MCF 10A (cell line): ENCODE measurements at regions not wholly inside any gene's neighbourhood (a gene's known extent, or its start where the extent isn't known, plus 50 kb on each side); places are given as distances from the start of the nearest gene placed in this dataset.
A peak's percentile ranks its signal among the peaks of the same experiment; 100 is the strongest.

Experiments used
- BruUV-seq: library from RNA; stranded (reverse); fragments of 400-500 nt; replicated peaks from 2 replicates; lab custom pipeline; 2021; lab: Mats Ljungman, UMichigan
- CTCF ChIA-PET: fragments of 300-600 bp; sonication (Branson Sonifier 250); formaldehyde crosslinking; extraction: SDS; loops from one replicate; lab custom pipeline; 2021; ENCODE audit warnings: antibody characterized with exemption, inconsistent platforms; lab: Yijun Ruan, JAX
- POLR2A ChIA-PET: fragments of 300-600, 350-650 bp; sonication (Branson Sonifier 250); formaldehyde crosslinking; extraction: SDS; loops from one replicate; lab custom pipeline; 2020; ENCODE audit warnings: antibody characterized with exemption, inconsistent platforms; lab: Yijun Ruan, JAX
- DNase-seq: peaks from one replicate; pipeline ENCODE4 v3.0.0-alpha.2; 2018; ENCODE audit not compliant: unreplicated experiment
- H3K27ac Mint-ChIP-seq: one replicate; pipeline ENCODE4 v1.8.0; 2022; ENCODE audit warnings: mild to moderate bottlenecking, low read depth, mixed read lengths; ENCODE audit not compliant: unreplicated experiment
- H3K27me3 Mint-ChIP-seq: one replicate; pipeline ENCODE4 v1.8.0; 2022; ENCODE audit warnings: mixed read lengths; ENCODE audit not compliant: insufficient read depth, unreplicated experiment
- H3K36me3 Mint-ChIP-seq: one replicate; pipeline ENCODE4 v1.8.0; 2022; ENCODE audit warnings: mild to moderate bottlenecking, moderate library complexity, mixed read lengths; ENCODE audit not compliant: insufficient read depth, unreplicated experiment
- H3K4me1 Mint-ChIP-seq: one replicate; pipeline ENCODE4 v1.8.0; 2022; ENCODE audit warnings: mixed read lengths; ENCODE audit not compliant: insufficient read depth, unreplicated experiment
- H3K4me3 Mint-ChIP-seq: one replicate; pipeline ENCODE4 v1.8.0; 2022; ENCODE audit warnings: mild to moderate bottlenecking, moderate library complexity, mixed read lengths; ENCODE audit not compliant: unreplicated experiment
- H3K9me3 Mint-ChIP-seq: one replicate; pipeline ENCODE4 v1.8.0; 2022; ENCODE audit warnings: mixed read lengths; ENCODE audit not compliant: unreplicated experiment
- CTCF ChIP-seq: fragments of 200-600 bp; IDR thresholded peaks from one replicate; pipeline ENCODE4 v1.8.0; 2022; ENCODE audit warnings: antibody characterized with exemption, mild to moderate bottlenecking; ENCODE audit not compliant: unreplicated experiment
- intact Hi-C: fragments of 100-400 bp; cut with micrococcal nuclease; formaldehyde crosslinking; loops from 2 replicates; pipeline ENCODE4 v1.14.1; 2022

GRCh38 chr1:118252624-118253023 is 67.6 kb upstream of the SPAG17 start:
- DNase-seq, result no peak

GRCh38 chr1:118250232-118250631 is 65.2 kb upstream of the SPAG17 start:
- Mint-ChIP-seq H3K4me3 (no peak overlapping the region), H3K9me3 (no peaks in the 10 kb centered on the region), H3K27me3 (no peaks in the 10 kb centered on the region), H3K27ac (no peak overlapping the region), H3K36me3 (no peaks in the 10 kb centered on the region), H3K4me1 (no peaks in the 10 kb centered on the region)
- BruUV-seq, result no TSS peak
- intact Hi-C loops, result no loop called here
- POLR2A ChIA-PET, result no interaction called here
- TF ChIP-seq CTCF, result no peak
- CTCF ChIA-PET, result interaction anchor here (0.5 to 1.0 kb wide), 3 partner anchors 67 to 367 kb away, joined by 3 read pairs; no protein-coding TSS in a partner anchor
- no peak for DNase-seq

More at GRCh38 chr1:118252624-118253023, 67.6 kb upstream of the SPAG17 start:
- Mint-ChIP-seq H3K27me3 (no peaks in the 10 kb centered on the region), H3K27ac (no peak overlapping the region), H3K9me3 (no peaks in the 10 kb centered on the region), H3K36me3 (no peaks in the 10 kb centered on the region), H3K4me3 (no peak overlapping the region), H3K4me1 (no peaks in the 10 kb centered on the region)
- intact Hi-C loops, result no loop called here
- ChIA-PET POLR2A (no interaction called here), CTCF (interaction anchor here (1.2 kb wide), 2 partner anchors 9 to 10 kb away, joined by 3 to 4 read pairs; no protein-coding TSS in a partner anchor)
- no peak for TF ChIP-seq CTCF
- no TSS peak for BruUV-seq

- Mint-ChIP-seq H3K4me3 (no peak overlapping the region), H3K4me1 (no peaks in the 10 kb centered on the region), H3K9me3 (no peaks in the 10 kb centered on the region), H3K27ac (no peak overlapping the region), H3K36me3 (no peaks in the 10 kb centered on the region), H3K27me3 (no peaks in the 10 kb centered on the region)
- ChIA-PET POLR2A (no interaction called here), CTCF (interaction anchor here (1.0 kb wide), 1 partner anchor 90 kb away, joined by 3 read pairs; no protein-coding TSS in a partner anchor)
- BruUV-seq, result no TSS peak
- TF ChIP-seq CTCF, result no peak
- no peak for DNase-seq
- intact Hi-C loops, result loop anchor here (5.0 kb wide), 1 partner anchor 97 kb away; no protein-coding TSS in a partner anchor
Measured at GRCh38 chr1:118249641-118250040, 64.6 kb upstream of the SPAG17 start.

- DNase-seq, result peak; percentile 57
- no peaks in the 10 kb centered on the region for H3K9me3 Mint-ChIP-seq
- no peaks in the 10 kb centered on the region for H3K36me3 Mint-ChIP-seq
- no TSS peak for BruUV-seq
- H3K27ac Mint-ChIP-seq, result no peak overlapping the region
- intact Hi-C loops, result loop anchor here (5.0 kb wide), 1 partner anchor 95 kb away; no protein-coding TSS in a partner anchor
- no peak overlapping the region for H3K4me3 Mint-ChIP-seq
- H3K4me1 Mint-ChIP-seq, result no peaks in the 10 kb centered on the region
- ChIA-PET CTCF (interaction anchor here (0.7 to 3.0 kb wide), 15 partner anchors 11 to 652 kb away, joined by 3 to 12 read pairs (median 5); no protein-coding TSS in a partner anchor), POLR2A (no interaction called here)
- peak; percentile 35 for TF ChIP-seq CTCF
- H3K27me3 Mint-ChIP-seq, result no peaks in the 10 kb centered on the region
Measured at GRCh38 chr1:118247593-118247992, 62.6 kb upstream of the SPAG17 start.
